PFSK-1 (cell line): ENCODE measurements at regions not wholly inside any gene's neighbourhood (a gene's known extent, or its start where the extent isn't known, plus 50 kb on each side); places are given as distances from the start of the nearest gene placed in this dataset.

Experiments used
- FOXP2 ChIP-seq: optimal IDR thresholded peaks from 2 replicates; pipeline ENCODE3; 2011; ENCODE audit warnings: borderline replicate concordance, control low read depth, inconsistent platforms; ENCODE audit not compliant: insufficient read depth; ENCODE audit errors: extremely low read length, extremely low read depth
- POLR2AphosphoS5 ChIP-seq: IDR thresholded peaks from 2 replicates; pipeline ENCODE4 v1.6.1; 2012; ENCODE audit warnings: low read depth, mild to moderate bottlenecking, control low read depth, low read length, moderate library complexity
- REST ChIP-seq, 2 experiments: IDR thresholded peaks; 2 replicates each; pipeline versions ENCODE4 v1.6.1 to v1.8.0; 2011 to 2012; ENCODE audit warnings: low read depth in 2 of 2, low read length in 2 of 2, control low read depth in 1 of 2, inconsistent platforms in 1 of 2, mild to moderate bottlenecking in 1 of 2, moderate library complexity in 1 of 2; ENCODE audit not compliant: insufficient read depth in 1 of 2
- SIN3A ChIP-seq: IDR thresholded peaks from 2 replicates; pipeline ENCODE4 v1.6.1; 2012; ENCODE audit warnings: mild to moderate bottlenecking, low read length, moderate library complexity, borderline replicate concordance; ENCODE audit not compliant: insufficient read depth
- TAF1 ChIP-seq: IDR thresholded peaks from 2 replicates; pipeline ENCODE4 v1.6.1; 2012; ENCODE audit warnings: low read length, control low read depth, borderline replicate concordance; ENCODE audit not compliant: insufficient read depth

GRCh38 chr10:8369666-8370065 lies 315.2 kb downstream of the GATA3 start:
- no peak for TF ChIP-seq FOXP2
- TF ChIP-seq TAF1, result no peak
- no peak for TF ChIP-seq REST (IDR thresholded peaks at IDR 0.05; ENCODE audit: insufficient read depth in 1 of 2, low read depth in 2 of 2, low read length in 2 of 2)
- no peak for TF ChIP-seq POLR2AphosphoS5

DNA sequence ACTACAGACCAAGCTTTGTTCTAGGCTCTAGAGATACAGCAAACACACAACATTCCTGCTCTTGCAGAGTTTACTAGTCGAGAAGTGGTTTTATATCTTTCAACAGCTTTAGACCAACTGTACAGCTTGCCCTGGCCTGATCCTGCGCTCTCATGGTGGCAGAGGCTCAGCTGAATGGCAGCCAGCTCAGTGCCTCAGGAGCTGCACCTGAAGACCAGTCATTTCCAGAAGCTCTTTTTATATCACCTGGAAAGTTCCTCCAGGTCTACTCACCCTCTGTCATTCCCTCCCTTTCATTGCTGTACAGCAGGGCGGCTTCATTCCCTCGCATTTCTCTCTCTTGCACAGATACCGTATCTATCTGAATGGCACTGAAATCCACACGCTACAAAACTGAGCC lies 319.8 kb downstream of the GATA3 start:
- TF ChIP-seq REST (IDR thresholded peaks at IDR 0.05; ENCODE audit: insufficient read depth in 1 of 2, low read depth in 2 of 2, low read length in 2 of 2) (no peak), SIN3A (no peak), POLR2AphosphoS5 (no peak), TAF1 (no peak), FOXP2 (no peak)

- TF ChIP-seq REST (IDR thresholded peaks at IDR 0.05; ENCODE audit: insufficient read depth in 1 of 2, low read depth in 2 of 2, low read length in 2 of 2) (no peak), FOXP2 (no peak), TAF1 (no peak), POLR2AphosphoS5 (no peak), SIN3A (no peak)
Measured at GRCh38 chr10:8375137-8375536, 320.6 kb downstream of the GATA3 start.

DNA sequence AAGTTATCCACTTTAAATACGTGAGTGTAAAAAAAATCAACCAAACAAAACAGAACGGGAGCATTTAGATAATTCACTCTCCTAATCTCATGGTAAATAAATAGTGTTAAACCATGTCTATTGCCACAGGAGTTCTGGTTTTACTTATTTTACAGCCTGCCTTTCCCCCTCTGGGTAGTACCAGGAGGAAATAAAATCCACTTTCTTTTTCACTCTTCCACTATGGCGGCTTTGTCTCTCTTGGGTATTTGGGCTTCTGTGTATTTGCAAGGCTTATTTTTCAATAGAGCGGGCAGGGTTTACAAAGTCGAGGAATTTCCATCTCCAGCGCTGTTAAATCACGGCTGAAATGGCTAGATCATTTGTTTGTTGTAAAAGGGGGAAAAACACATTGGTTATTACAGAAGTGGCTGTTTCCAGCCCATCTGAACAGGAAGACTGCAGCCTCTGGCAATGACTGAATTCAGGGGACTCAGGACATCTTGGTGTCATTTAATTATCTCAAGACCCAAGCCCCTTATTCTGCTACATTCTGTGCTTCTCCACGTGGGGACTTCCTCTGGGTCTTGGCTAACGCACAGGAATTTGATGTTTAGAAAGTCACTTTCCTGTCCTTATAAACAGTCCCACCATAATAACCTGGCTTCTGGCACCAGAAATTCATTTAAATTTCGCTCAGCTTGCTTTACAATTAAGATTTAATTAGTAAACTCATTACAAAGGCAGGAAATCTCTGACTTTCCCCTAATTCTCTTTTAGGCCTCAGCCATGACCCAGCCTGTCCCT lies 323.9 kb downstream of the GATA3 start:
- TF ChIP-seq TAF1, result no peak
- TF ChIP-seq REST (IDR thresholded peaks at IDR 0.05; ENCODE audit: insufficient read depth in 1 of 2, low read depth in 2 of 2, low read length in 2 of 2), result no peak
- TF ChIP-seq POLR2AphosphoS5, result no peak
- TF ChIP-seq FOXP2, result no peak
- TF ChIP-seq SIN3A, result no peak
